HCT116 (cell line): ENCODE measurements at regions not wholly inside any gene's neighbourhood (a gene's known extent, or its start where the extent isn't known, plus 50 kb on each side); places are given as distances from the start of the nearest gene placed in this dataset.

ENCODE experiments used
- ATAC-seq: fragments of 200-7000 bp; cut with Tn5 transposase; 2 replicates; pipeline ENCODE4 v1.9.1; 2020; ENCODE audit warnings: mild to moderate bottlenecking, moderate library complexity
- BruUV-seq: library from RNA; stranded (reverse); fragments of 400-500 nt; replicated peaks from 2 replicates; lab custom pipeline; 2021; lab: Mats Ljungman, UMichigan
- CTCF ChIA-PET: fragments of 300-600 bp; sonication (Branson Sonifier 250); formaldehyde crosslinking; loops from one replicate; lab custom pipeline; 2021; ENCODE audit warnings: antibody characterized with exemption; lab: Charles Lee
- POLR2A ChIA-PET: fragments of 300-600, 350-600 bp; sonication (Branson Sonifier 250); formaldehyde crosslinking; loops from one replicate; lab custom pipeline; 2021; ENCODE audit warnings: antibody characterized with exemption; lab: Charles Lee
- RAD21 ChIA-PET, 2 experiments: fragments of 300-600 bp; sonication (Branson Sonifier 250); formaldehyde crosslinking; loops; one replicate each; lab custom pipeline; 2023; ENCODE audit warnings: low total read pairs in 2 of 2; ENCODE audit not compliant: uncharacterized antibody in 2 of 2, unreplicated experiment in 2 of 2, low non-redundant PET in 1 of 2; lab: Charles Lee
- DNase-seq: peaks from one replicate; pipeline ENCODE4 v3.0.0-alpha.2; 2010; ENCODE audit warnings: low read depth, low spot score
- H2AFZ ChIP-seq: fragments of 200-600 bp; shearing (Covaris generic), sonication (generic); 2 replicates; pipeline ENCODE4 v1.6.1; 2017; ENCODE audit warnings: low read depth, mixed run types, mixed read lengths, antibody characterized with exemption, low read length; ENCODE audit not compliant: poor library complexity, severe bottlenecking
- H3K27ac ChIP-seq: 2 replicates; pipeline ENCODE4 v1.5.1; 2012; ENCODE audit warnings: low read depth, low read length
- H3K27me3 ChIP-seq: fragments of 200-600 bp; sonication (generic); 2 replicates; pipeline ENCODE4 v1.6.1; 2016; ENCODE audit warnings: mixed run types, low read length, mixed read lengths; ENCODE audit not compliant: insufficient read depth
- H3K36me3 ChIP-seq, 2 experiments: fragments of 200-500 bp in 1 of 2; fragments of 200-600 bp in 1 of 2; sonication (Bioruptor generic) in 1 of 2; sonication (generic) in 1 of 2; 2 replicates each; pipeline versions ENCODE4 v1.5.1 to v1.6.1; 2014 to 2016; ENCODE audit warnings: low read length in 2 of 2, inconsistent platforms in 1 of 2, mixed read lengths in 1 of 2, mixed run types in 1 of 2; ENCODE audit not compliant: insufficient read depth in 2 of 2, control insufficient read depth in 1 of 2
- H3K4me1 ChIP-seq, 2 experiments: fragments of 200-600 bp in 1 of 2; sonication (generic) in 1 of 2; 2 replicates each; pipeline versions ENCODE4 v1.5.1 to v1.6.1; 2012 to 2017; ENCODE audit warnings: low read length in 2 of 2, inconsistent platforms in 1 of 2, mild to moderate bottlenecking in 1 of 2, mixed read lengths in 1 of 2, mixed run types in 1 of 2, moderate library complexity in 1 of 2; ENCODE audit not compliant: insufficient read depth in 2 of 2, control insufficient read depth in 1 of 2
- H3K4me2 ChIP-seq: fragments of 200-600 bp; sonication (generic); 2 replicates; pipeline ENCODE4 v1.6.1; 2017; ENCODE audit warnings: mixed run types, low read length, mixed read lengths
- H3K4me3 ChIP-seq, 2 experiments: fragments of 200-600 bp in 1 of 2; sonication (generic) in 1 of 2; replicated peaks in 1 of 2; 2 replicates each; pipeline ENCODE4 v1.5.1; 2011 to 2016; ENCODE audit warnings: low read length in 2 of 2, control low read depth in 1 of 2, low read depth in 1 of 2, mild to moderate bottlenecking in 1 of 2, mixed read lengths in 1 of 2, mixed run types in 1 of 2
- H3K79me2 ChIP-seq: fragments of 200-600 bp; sonication (generic); 2 replicates; pipeline ENCODE4 v1.6.1; 2017; ENCODE audit warnings: mild to moderate bottlenecking, mixed run types, low read length, moderate library complexity, mixed read lengths; ENCODE audit not compliant: insufficient read depth
- H3K9ac ChIP-seq: fragments of 200-600 bp; sonication (generic); 2 replicates; pipeline ENCODE4 v1.6.1; 2016; ENCODE audit warnings: low read length, mixed read lengths
- H3K9me2 ChIP-seq: fragments of 200-600 bp; sonication (generic), shearing (Covaris generic); 2 replicates; pipeline ENCODE4 v1.6.1; 2017; ENCODE audit warnings: mixed run types, mild to moderate bottlenecking, moderate library complexity; ENCODE audit not compliant: insufficient read depth
- H3K9me3 ChIP-seq, 2 experiments: fragments of 200-500 bp in 1 of 2; fragments of 200-600 bp in 1 of 2; sonication (Bioruptor generic) in 1 of 2; sonication (generic) in 1 of 2; 2 replicates each; pipeline ENCODE4 v1.6.1; 2014 to 2017; ENCODE audit warnings: low read length in 2 of 2, mixed read lengths in 2 of 2, inconsistent platforms in 1 of 2, low read depth in 1 of 2, mild to moderate bottlenecking in 1 of 2, mixed run types in 1 of 2, moderate library complexity in 1 of 2; ENCODE audit not compliant: control insufficient read depth in 1 of 2, insufficient read depth in 1 of 2
- H4K20me1 ChIP-seq: fragments of 200-600 bp; sonication (generic), shearing (Covaris generic); 2 replicates; pipeline ENCODE4 v1.6.1; 2017; ENCODE audit warnings: mixed run types, mild to moderate bottlenecking, moderate library complexity; ENCODE audit not compliant: insufficient read depth
- ATF3 ChIP-seq: IDR thresholded peaks from 2 replicates; pipeline ENCODE4 v1.6.1; 2012
- CBX3 ChIP-seq: IDR thresholded peaks from 2 replicates; pipeline ENCODE4 v1.6.1; 2012; ENCODE audit warnings: low read depth
- CTCF ChIP-seq, 3 experiments: fragments of 200-600 bp in 1 of 3; sonication (generic) in 1 of 3; IDR thresholded peaks in 2 of 3; conservative IDR thresholded peaks in 1 of 3; 2 replicates each; pipeline ENCODE4 v1.5.1; 2012 to 2017; ENCODE audit warnings: low read depth in 2 of 3, low read length in 2 of 3, antibody characterized with exemption in 1 of 3, borderline replicate concordance in 1 of 3, control low read depth in 1 of 3, mild to moderate bottlenecking in 1 of 3, mixed read lengths in 1 of 3, mixed run types in 1 of 3, moderate library complexity in 1 of 3; ENCODE audit not compliant: insufficient read depth in 1 of 3
- EGR1 ChIP-seq: IDR thresholded peaks from 2 replicates; pipeline ENCODE4 v1.6.1; 2012; ENCODE audit warnings: low read depth
- ELF1 ChIP-seq: IDR thresholded peaks from 2 replicates; pipeline ENCODE4 v1.6.1; 2012; ENCODE audit warnings: low read depth, borderline replicate concordance
- EZH2phosphoT487 ChIP-seq: fragments of 200-600 bp; IDR thresholded peaks from 2 replicates; pipeline ENCODE4 v1.6.1; 2018; ENCODE audit warnings: antibody characterized with exemption, borderline replicate concordance
- FOSL1 ChIP-seq: IDR thresholded peaks from 2 replicates; pipeline ENCODE4 v1.6.1; 2012; ENCODE audit warnings: low read depth
- JUND ChIP-seq: IDR thresholded peaks from 2 replicates; pipeline ENCODE4 v1.6.1; 2012
- POLR2A ChIP-seq: IDR thresholded peaks from 2 replicates; pipeline ENCODE4 v1.7.0; 2011; ENCODE audit warnings: borderline replicate concordance; ENCODE audit not compliant: insufficient read depth, insufficient read length; ENCODE audit errors: extremely low read depth
- RAD21 ChIP-seq: IDR thresholded peaks from 2 replicates; pipeline ENCODE4 v1.6.1; 2012; ENCODE audit warnings: low read depth, mild to moderate bottlenecking
- REST ChIP-seq: IDR thresholded peaks from 2 replicates; pipeline ENCODE4 v1.6.1; 2012; ENCODE audit warnings: low read depth
- SIN3A ChIP-seq: IDR thresholded peaks from 2 replicates; pipeline ENCODE4 v1.6.1; 2012; ENCODE audit warnings: low read depth
- SP1 ChIP-seq: IDR thresholded peaks from 2 replicates; pipeline ENCODE4 v1.6.1; 2012; ENCODE audit warnings: low read depth
- SRF ChIP-seq: IDR thresholded peaks from 2 replicates; pipeline ENCODE4 v1.6.1; 2012; ENCODE audit warnings: low read depth
- YY1 ChIP-seq: IDR thresholded peaks from 2 replicates; pipeline ENCODE4 v1.6.1; 2011; ENCODE audit warnings: low read length, low read depth, moderate library complexity, mild to moderate bottlenecking; ENCODE audit not compliant: insufficient replicate concordance; ENCODE audit errors: extremely low read depth
- ZBTB33 ChIP-seq: IDR thresholded peaks from 2 replicates; pipeline ENCODE4 v1.6.1; 2011; ENCODE audit warnings: mild to moderate bottlenecking, low read length, moderate library complexity; ENCODE audit not compliant: insufficient replicate concordance; ENCODE audit errors: extremely low read depth
- ZFX ChIP-seq: fragments of 450-650 bp; IDR thresholded peaks from 2 replicates; pipeline ENCODE4 v1.6.1; 2017
- ZNF274 ChIP-seq: fragments of 200-500 bp; sonication (Bioruptor generic); IDR thresholded peaks from 2 replicates; pipeline ENCODE4 v1.6.1; 2014; ENCODE audit warnings: mild to moderate bottlenecking, low read depth, low read length, inconsistent platforms
- intact Hi-C: fragments of 100-400 bp; cut with micrococcal nuclease; formaldehyde crosslinking; loops from 2 replicates; pipeline ENCODE4 v1.10.0; 2022

- Histone ChIP-seq H3K27ac (no peak overlapping the region), H4K20me1 (no peaks in the 10 kb centered on the region), H3K4me2 (no peak overlapping the region), H3K4me3 (no peak overlapping the region)
- ATAC-seq = no peak
- TF ChIP-seq YY1 (no peak), ZFX (no peak), EZH2phosphoT487 (no peak), EGR1 (no peak), SP1 (no peak), POLR2A (no peak), SRF (no peak), CBX3 (no peak), REST (no peak), ELF1 (no peak), RAD21 (no peak), FOSL1 (no peak), ATF3 (no peak), ZBTB33 (no peak), JUND (no peak), ZNF274 (no peak), CTCF (IDR thresholded peaks at IDR 0.05 in 2 of 3, conservative IDR thresholded peaks at IDR 0.05 in 1 of 3; ENCODE audit: borderline replicate concordance in 1 of 3, insufficient read depth in 1 of 3, low read depth in 2 of 3, low read length in 2 of 3) (no peak), SIN3A (no peak)
- TF ChIP-seq, all 23 proteins: peak for 0
- no peaks in the 10 kb centered on the region for H3K9me3 ChIP-seq
- no peaks in the 10 kb centered on the region for H3K79me2 ChIP-seq
- no peak for DNase-seq
- H3K27me3 ChIP-seq = no peaks in the 10 kb centered on the region
- H3K4me1 ChIP-seq = no peaks in the 10 kb centered on the region
- RAD21 ChIA-PET = interaction anchor here in 1 of 2 experiments (0.6 kb wide), 1 partner anchor 171 kb away, joined by 4 read pairs; no protein-coding TSS in a partner anchor
- no TSS peak for BruUV-seq
- H3K9me2 ChIP-seq = no peaks in the 10 kb centered on the region
- intact Hi-C loops = no loop called here
- no peak overlapping the region for H3K9ac ChIP-seq
- H3K36me3 ChIP-seq = peaks cover 18 to 25% of the 10 kb centered on the region in 2 experiments; a peak in 3 of 4 replicates
- CTCF ChIA-PET = no interaction called here
- H2AFZ ChIP-seq = no peak overlapping the region
- POLR2A ChIA-PET = interaction anchor here (0.6 kb wide), 1 partner anchor 8 kb away, joined by 3 read pairs; no protein-coding TSS in a partner anchor
These were observed 120.3 kb downstream of the PTPRS start for GRCh38 chr19:5220361-5220760.
